PFSK-1 (cell line): ENCODE measurements at regions not wholly inside any gene's neighbourhood (a gene's known extent, or its start where the extent isn't known, plus 50 kb on each side); places are given as distances from the start of the nearest gene placed in this dataset.

Experiments
- POLR2AphosphoS5 ChIP-seq: IDR thresholded peaks from 2 replicates; pipeline ENCODE4 v1.6.1; 2012; ENCODE audit warnings: low read depth, mild to moderate bottlenecking, control low read depth, low read length, moderate library complexity
- SIN3A ChIP-seq: IDR thresholded peaks from 2 replicates; pipeline ENCODE4 v1.6.1; 2012; ENCODE audit warnings: mild to moderate bottlenecking, low read length, moderate library complexity, borderline replicate concordance; ENCODE audit not compliant: insufficient read depth
- TAF1 ChIP-seq: IDR thresholded peaks from 2 replicates; pipeline ENCODE4 v1.6.1; 2012; ENCODE audit warnings: low read length, control low read depth, borderline replicate concordance; ENCODE audit not compliant: insufficient read depth

- no peak for TF ChIP-seq SIN3A
- TF ChIP-seq POLR2AphosphoS5, result no peak
- no peak for TF ChIP-seq TAF1
These were observed 146.0 kb upstream of the PLEKHG7 start for GRCh38 chr12:92556637-92557421.
